Body of pancreas (tissue), 4 donors: ENCODE measurements at regions not wholly inside any gene's neighbourhood (a gene's known extent, or its start where the extent isn't known, plus 50 kb on each side); places are given as distances from the start of the nearest gene placed in this dataset.

ENCODE experiments used
- ATAC-seq: fragments of 150-250 bp; one replicate; pipeline ENCODE4 v1.9.1; 2016
- DNase-seq, 4 donors: peaks; one replicate each; pipeline ENCODE4 v3.0.0-alpha.2; 2019
- H3K27ac ChIP-seq, 4 donors: fragments of 200-600 bp; sonication (generic); 1 replicate in 3 of 4; 2 replicates in 1 of 4; pipeline versions ENCODE4 v1.5.1 to v1.6.1; 2016 to 2019; ENCODE audit warnings: mild to moderate bottlenecking in 1 of 4, mixed read lengths in 1 of 4, moderate library complexity in 1 of 4
- H3K27me3 ChIP-seq, 2 donors: fragments of 200-600 bp; sonication (generic); one replicate each; pipeline ENCODE4 v1.6.0; 2016; ENCODE audit warnings: mild to moderate bottlenecking in 1 of 2
- H3K36me3 ChIP-seq, 2 donors: fragments of 200-600 bp; sonication (generic); replicated peaks in 1 of 2; 2 replicates each; pipeline ENCODE4 v1.5.1; 2016; ENCODE audit warnings: low read depth in 2 of 2; ENCODE audit not compliant: insufficient read depth in 1 of 2
- H3K4me1 ChIP-seq: fragments of 200-600 bp; sonication (generic); one replicate; pipeline ENCODE4 v1.6.0; 2016
- H3K4me3 ChIP-seq, 2 donors: fragments of 200-600 bp; sonication (generic); 1 replicate in 1 of 2; 2 replicates in 1 of 2; pipeline ENCODE4 v1.5.1; 2016 to 2019
- H3K9me3 ChIP-seq, 3 donors: fragments of 200-600 bp; sonication (generic); 1 replicate in 2 of 3; 2 replicates in 1 of 3; pipeline ENCODE4 v1.5.1; 2016
- POLR2A ChIP-seq, 3 donors: fragments of 450-650 bp; IDR thresholded peaks; one replicate each; pipeline ENCODE4 v1.6.1; 2016; ENCODE audit warnings: antibody characterized with exemption in 3 of 3, mild to moderate bottlenecking in 2 of 3
- WGBS, 2 donors: methylation state at CpG; one replicate each; pipeline ENCODE4 v1.1.5; 2017; 5-methylcytosine and 5-hydroxymethylcytosine counted together
- intact Hi-C: fragments of 100-400 bp; cut with DNase I; formaldehyde crosslinking; loops from one replicate; pipeline ENCODE4 v1.15.1; 2023
- TF ChIP-seq, protein P1 (sequence below), 7 experiments: fragments of 450-650 bp in 4 of 7; fragments of 200-600 bp in 3 of 7; sonication (generic) in 3 of 7; IDR thresholded peaks; one replicate each; pipeline ENCODE4 v1.5.1; 2016 to 2019; ENCODE audit warnings: antibody characterized with exemption in 7 of 7

- 82 to 96% methylated on average over 11 of the region's 11 CpGs for WGBS, 2 donors
- ATAC-seq (no peak), DNase-seq (no peak)
- no peaks in the 10 kb centered on the region for H3K36me3 ChIP-seq
- intact Hi-C loops = no loop called here
- H3K27me3 ChIP-seq = no peaks in the 10 kb centered on the region
- no peak overlapping the region for H3K4me3 ChIP-seq
- no peaks in the 10 kb centered on the region for H3K4me1 ChIP-seq
- TF ChIP-seq, protein P1, sequence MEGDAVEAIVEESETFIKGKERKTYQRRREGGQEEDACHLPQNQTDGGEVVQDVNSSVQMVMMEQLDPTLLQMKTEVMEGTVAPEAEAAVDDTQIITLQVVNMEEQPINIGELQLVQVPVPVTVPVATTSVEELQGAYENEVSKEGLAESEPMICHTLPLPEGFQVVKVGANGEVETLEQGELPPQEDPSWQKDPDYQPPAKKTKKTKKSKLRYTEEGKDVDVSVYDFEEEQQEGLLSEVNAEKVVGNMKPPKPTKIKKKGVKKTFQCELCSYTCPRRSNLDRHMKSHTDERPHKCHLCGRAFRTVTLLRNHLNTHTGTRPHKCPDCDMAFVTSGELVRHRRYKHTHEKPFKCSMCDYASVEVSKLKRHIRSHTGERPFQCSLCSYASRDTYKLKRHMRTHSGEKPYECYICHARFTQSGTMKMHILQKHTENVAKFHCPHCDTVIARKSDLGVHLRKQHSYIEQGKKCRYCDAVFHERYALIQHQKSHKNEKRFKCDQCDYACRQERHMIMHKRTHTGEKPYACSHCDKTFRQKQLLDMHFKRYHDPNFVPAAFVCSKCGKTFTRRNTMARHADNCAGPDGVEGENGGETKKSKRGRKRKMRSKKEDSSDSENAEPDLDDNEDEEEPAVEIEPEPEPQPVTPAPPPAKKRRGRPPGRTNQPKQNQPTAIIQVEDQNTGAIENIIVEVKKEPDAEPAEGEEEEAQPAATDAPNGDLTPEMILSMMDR (IDR thresholded peaks at IDR 0.05) = no peak
- no peak for TF ChIP-seq POLR2A (IDR thresholded peaks at IDR 0.05)
- no peaks in the 10 kb centered on the region for H3K9me3 ChIP-seq
- H3K27ac ChIP-seq = no peak overlapping the region
Measured at GRCh38 chr2:8376603-8377410, 305.0 kb upstream of the ID2 start.

DNA sequence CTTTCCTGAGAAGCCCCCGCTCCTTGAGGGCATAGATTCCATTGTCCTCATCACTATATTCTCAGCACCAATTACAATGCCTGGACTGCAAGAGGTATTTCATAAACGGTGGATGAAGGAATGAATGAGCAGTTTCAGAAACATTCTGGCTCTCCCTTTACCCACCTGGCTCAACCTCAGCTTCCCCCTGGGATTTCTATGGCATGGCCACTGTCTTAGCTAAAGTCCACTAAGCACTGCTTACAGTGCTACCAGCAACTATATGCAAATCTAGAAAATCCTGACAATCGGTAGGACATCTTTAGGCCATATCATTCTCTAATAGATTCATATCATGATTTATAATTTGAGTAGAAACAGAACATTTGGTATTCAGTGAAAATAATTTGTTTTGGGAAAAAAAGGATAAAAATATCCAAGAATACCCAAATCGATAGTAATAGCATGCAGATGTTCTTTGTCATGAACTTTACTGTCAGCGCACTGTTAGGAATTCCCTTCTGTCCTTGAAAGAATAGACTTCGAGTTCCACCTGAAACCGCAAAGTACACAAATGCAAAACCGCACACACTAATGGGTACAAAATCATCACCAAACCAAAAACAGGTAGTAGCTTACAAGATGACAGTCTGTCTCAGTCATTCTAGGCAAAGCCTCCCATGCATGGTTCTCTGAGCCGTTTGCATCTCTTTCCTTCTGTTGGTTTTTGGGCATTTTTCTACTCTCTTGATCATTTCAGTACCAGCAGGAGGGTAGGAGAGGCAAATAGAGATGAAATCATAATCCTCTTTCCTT, 303.6 kb upstream of the ID2 start:
- Histone ChIP-seq H3K27me3 (no peaks in the 10 kb centered on the region), H3K4me1 (no peaks in the 10 kb centered on the region), H3K36me3 (no peaks in the 10 kb centered on the region), H3K4me3 (no peak overlapping the region), H3K9me3 (no peaks in the 10 kb centered on the region), H3K27ac (no peak overlapping the region)
- DNase-seq (no peak), ATAC-seq (no peak)
- no peak for TF ChIP-seq POLR2A (IDR thresholded peaks at IDR 0.05)
- TF ChIP-seq, protein P1 (IDR thresholded peaks at IDR 0.05) = no peak
- 78 to 83% methylated on average over 9 of the region's 9 CpGs for whole genome bisulfite sequencing, 2 donors
- intact Hi-C loops = no loop called here

GRCh38 chr2:8379128-8379527, 302.7 kb upstream of the ID2 start:
- Histone ChIP-seq H3K9me3 (no peaks in the 10 kb centered on the region), H3K4me3 (no peak overlapping the region), H3K27ac (no peak overlapping the region), H3K4me1 (no peaks in the 10 kb centered on the region), H3K36me3 (no peaks in the 10 kb centered on the region), H3K27me3 (no peaks in the 10 kb centered on the region)
- intact Hi-C loops = no loop called here
- TF ChIP-seq, protein P1 (IDR thresholded peaks at IDR 0.05) = no peak
- no peak for TF ChIP-seq POLR2A (IDR thresholded peaks at IDR 0.05)
- DNase-seq (no peak), ATAC-seq (no peak)
- 86 to 87% methylated on average over 8 of the region's 8 CpGs for WGBS, 2 donors

DNA sequence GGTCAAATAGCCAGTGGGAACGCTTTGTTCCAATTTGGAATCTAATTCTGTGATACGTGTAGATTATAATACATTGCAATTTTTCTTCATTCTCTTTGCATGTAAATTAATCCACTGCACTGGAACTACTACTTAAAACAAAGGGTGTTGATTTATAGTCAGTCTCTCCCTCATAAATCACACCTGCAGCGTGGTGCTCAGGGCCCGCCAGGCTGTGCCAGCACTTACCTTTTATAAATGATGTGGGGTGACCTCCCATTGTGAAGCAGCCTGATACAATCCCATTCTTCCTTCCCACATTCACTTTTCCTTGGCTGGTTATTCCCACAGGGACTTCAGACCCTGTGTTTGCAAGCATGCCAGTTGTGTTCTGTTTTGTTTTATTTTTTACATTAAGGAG, 302.3 kb upstream of the ID2 start:
- DNase-seq = no peak
- TF ChIP-seq, protein P1 (IDR thresholded peaks at IDR 0.05) = no peak
- no peak for TF ChIP-seq POLR2A (IDR thresholded peaks at IDR 0.05)
- Histone ChIP-seq H3K27me3 (no peaks in the 10 kb centered on the region), H3K27ac (no peak overlapping the region), H3K4me3 (no peak overlapping the region), H3K4me1 (no peaks in the 10 kb centered on the region), H3K9me3 (no peaks in the 10 kb centered on the region), H3K36me3 (no peaks in the 10 kb centered on the region)
- ATAC-seq = no peak
- intact Hi-C loops = no loop called here
- 68 to 77% methylated on average over 4 of the region's 4 CpGs for WGBS, 2 donors
